Erythroblast (primary cell): ENCODE measurements at regions not wholly inside any gene's neighbourhood (a gene's known extent, or its start where the extent isn't known, plus 50 kb on each side); places are given as distances from the start of the nearest gene placed in this dataset.

ENCODE experiments used
- GATA1 ChIP-seq: IDR thresholded peaks from 2 replicates; pipeline ENCODE4 v1.6.1; 2011; ENCODE audit warnings: low read depth, mild to moderate bottlenecking, control low read depth, low read length, moderate library complexity
- POLR2A ChIP-seq: IDR thresholded peaks from 2 replicates; pipeline ENCODE4 v1.6.1; 2011; ENCODE audit warnings: mild to moderate bottlenecking, low read length

DNA sequence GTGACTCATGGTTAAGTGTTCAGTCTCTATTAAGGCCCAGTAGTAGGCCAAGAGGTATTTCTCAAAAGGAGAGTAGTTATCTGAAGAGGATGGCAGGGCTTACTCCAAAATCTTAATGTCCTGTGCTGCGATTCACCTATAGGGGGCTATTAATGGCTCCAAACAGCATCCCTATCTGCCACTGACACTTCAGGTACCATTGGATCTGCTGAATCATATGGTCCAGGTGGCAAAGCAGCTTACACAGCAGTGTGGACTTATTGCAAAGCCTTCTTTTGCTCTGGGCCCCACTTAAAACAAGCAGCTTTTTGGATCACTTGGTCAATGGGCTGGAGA lies 60.8 kb upstream of the ATP2B1 start:
- no peak for TF ChIP-seq POLR2A
- no peak for TF ChIP-seq GATA1
